HepG2 (cell line): ENCODE measurements at regions not wholly inside any gene's neighbourhood (a gene's known extent, or its start where the extent isn't known, plus 50 kb on each side); places are given as distances from the start of the nearest gene placed in this dataset.

Experiments
- ATAC-seq: fragments of 200-7000 bp; cut with Tn5 transposase; 3 replicates; pipeline ENCODE4 v1.9.1; 2020; ENCODE audit warnings: mild to moderate bottlenecking, moderate library complexity
- BruUV-seq: library from RNA; stranded (reverse); fragments of 400-500 nt; replicated peaks from 2 replicates; lab custom pipeline; 2021; lab: Mats Ljungman, UMichigan
- CTCF ChIA-PET: fragments of 300-600 bp; formaldehyde crosslinking; extraction: SDS; loops from one replicate; lab custom pipeline; 2021; ENCODE audit warnings: low total read pairs, inconsistent platforms, low intra/inter-chr PET ratio; lab: Yijun Ruan, JAX
- POLR2A ChIA-PET: fragments of 350-600 bp; sonication (Branson Sonifier 250); formaldehyde crosslinking; loops from one replicate; lab custom pipeline; 2020; ENCODE audit warnings: antibody characterized with exemption, inconsistent platforms; lab: Yijun Ruan, JAX
- DNase-seq: peaks from one replicate; pipeline ENCODE4 v3.0.0-alpha.2; 2015; ENCODE audit warnings: low spot score
- FAIRE-seq: peaks from 3 replicates; lab custom pipeline; 2011; peaks lifted over from hg19 to GRCh38; lab: Jason Lieb, UNC
- H2AFZ ChIP-seq: one replicate; pipeline ENCODE4 v1.6.1; 2011; ENCODE audit warnings: low read length, inconsistent platforms
- H3K27ac ChIP-seq: fragments of 300-600 bp; 3 replicates; pipeline ENCODE4 v1.8.0; 2011; ENCODE audit warnings: mixed run types, mild to moderate bottlenecking, mixed read lengths, low read length, inconsistent platforms; ENCODE audit not compliant: insufficient read depth; ENCODE audit errors: extremely low read length
- H3K27me3 ChIP-seq, 2 experiments: fragments of 200-600 bp in 1 of 2; 2 replicates in 1 of 2; 3 replicates in 1 of 2; pipeline versions ENCODE4 v1.6.0 to v1.8.0; 2011; ENCODE audit warnings: low read length in 2 of 2, mild to moderate bottlenecking in 2 of 2, moderate library complexity in 2 of 2, inconsistent platforms in 1 of 2; ENCODE audit not compliant: insufficient read depth in 2 of 2, control insufficient read depth in 1 of 2
- H3K36me3 ChIP-seq, 2 experiments: fragments of 200-600 bp in 1 of 2; replicated peaks in 1 of 2; 2 replicates in 1 of 2; 3 replicates in 1 of 2; pipeline versions ENCODE4 v1.5.1 to v1.8.0; 2011; ENCODE audit warnings: low read length in 2 of 2, inconsistent platforms in 1 of 2; ENCODE audit not compliant: insufficient read depth in 2 of 2, control insufficient read depth in 1 of 2
- H3K4me1 ChIP-seq: 2 replicates; pipeline ENCODE4 v1.5.1; 2012; ENCODE audit warnings: low read length, inconsistent platforms; ENCODE audit not compliant: insufficient read depth
- H3K4me2 ChIP-seq: 2 replicates; pipeline ENCODE4 v1.6.0; 2011; ENCODE audit warnings: low read depth, low read length, inconsistent platforms
- H3K4me3 ChIP-seq, 3 experiments: fragments of 200-600 bp in 1 of 3; sonication (generic), shearing (Covaris generic) in 1 of 3; replicated peaks in 1 of 3; 2 replicates each; pipeline ENCODE4 v1.5.1; 2011 to 2016; ENCODE audit warnings: low read length in 3 of 3, inconsistent platforms in 2 of 3, low read depth in 2 of 3, mild to moderate bottlenecking in 2 of 3, control low read depth in 1 of 3, mixed read lengths in 1 of 3; ENCODE audit not compliant: insufficient read depth in 1 of 3
- H3K79me2 ChIP-seq: one replicate; pipeline ENCODE4 v1.6.1; 2011; ENCODE audit warnings: low read length, inconsistent platforms; ENCODE audit not compliant: insufficient read depth
- H3K9ac ChIP-seq: 2 replicates; pipeline ENCODE4 v1.6.0; 2011; ENCODE audit warnings: mild to moderate bottlenecking, low read depth, low read length, inconsistent platforms; ENCODE audit not compliant: insufficient read depth
- H3K9me3 ChIP-seq: 2 replicates; pipeline ENCODE4 v1.5.1; 2012; ENCODE audit warnings: mild to moderate bottlenecking, low read length
- H4K20me1 ChIP-seq: 2 replicates; pipeline ENCODE4 v1.6.0; 2011; ENCODE audit warnings: inconsistent platforms, mild to moderate bottlenecking, low read length, moderate library complexity; ENCODE audit not compliant: insufficient read depth
- ARID4A ChIP-seq: sonication (generic); formaldehyde crosslinking; IDR thresholded peaks from 2 replicates; pipeline ENCODE4 v1.5.0; 2020; ENCODE audit warnings: mild to moderate bottlenecking, missing genetic modification reagents, borderline replicate concordance
- REPIN1 ChIP-seq: sonication (generic); formaldehyde crosslinking; IDR thresholded peaks from 2 replicates; pipeline ENCODE4 v1.8.0; 2022; ENCODE audit warnings: missing genetic modification reagents, low read depth, mild to moderate bottlenecking, borderline replicate concordance
- ZNF660 ChIP-seq: sonication (generic); formaldehyde crosslinking; IDR thresholded peaks from 2 replicates; pipeline ENCODE4 v1.5.1; 2020; ENCODE audit warnings: mild to moderate bottlenecking, low read depth, missing genetic modification reagents, borderline replicate concordance
- WGBS: methylation state at CpG from one replicate; pipeline ENCODE4 v1.1.6; 2017; ENCODE audit warnings: low lambda C conversion rate; 5-methylcytosine and 5-hydroxymethylcytosine counted together
- in situ Hi-C: cut with HindIII; loops from 2 replicates; pipeline ENCODE4 v1.10.0; 2017; ENCODE audit warnings: low pct_unique_long_range_greater_than_20kb; ENCODE audit not compliant: extremely low pct_ligation_motif_present
- intact Hi-C: fragments of 100-400 bp; cut with micrococcal nuclease; formaldehyde crosslinking; loops from one replicate; pipeline ENCODE4 v1.10.0; 2022; ENCODE audit not compliant: unreplicated experiment
- TF ChIP-seq, protein P1 (sequence below): sonication (generic); formaldehyde crosslinking; IDR thresholded peaks from one replicate; pipeline ENCODE4 v1.5.1; 2020; ENCODE audit warnings: mild to moderate bottlenecking, missing genetic modification reagents; ENCODE audit errors: not compliant biosample characterization
- TF ChIP-seq, protein P2 (sequence below): sonication (generic); formaldehyde crosslinking; IDR thresholded peaks from 2 replicates; pipeline ENCODE4 v1.8.0; 2022; ENCODE audit warnings: mild to moderate bottlenecking, missing genetic modification reagents, moderate library complexity
- TF ChIP-seq, protein P3 (sequence below): sonication (generic); formaldehyde crosslinking; IDR thresholded peaks from 2 replicates; pipeline ENCODE4 v1.4.0; 2020; ENCODE audit warnings: missing genetic modification reagents

- TF ChIP-seq, protein P1, sequence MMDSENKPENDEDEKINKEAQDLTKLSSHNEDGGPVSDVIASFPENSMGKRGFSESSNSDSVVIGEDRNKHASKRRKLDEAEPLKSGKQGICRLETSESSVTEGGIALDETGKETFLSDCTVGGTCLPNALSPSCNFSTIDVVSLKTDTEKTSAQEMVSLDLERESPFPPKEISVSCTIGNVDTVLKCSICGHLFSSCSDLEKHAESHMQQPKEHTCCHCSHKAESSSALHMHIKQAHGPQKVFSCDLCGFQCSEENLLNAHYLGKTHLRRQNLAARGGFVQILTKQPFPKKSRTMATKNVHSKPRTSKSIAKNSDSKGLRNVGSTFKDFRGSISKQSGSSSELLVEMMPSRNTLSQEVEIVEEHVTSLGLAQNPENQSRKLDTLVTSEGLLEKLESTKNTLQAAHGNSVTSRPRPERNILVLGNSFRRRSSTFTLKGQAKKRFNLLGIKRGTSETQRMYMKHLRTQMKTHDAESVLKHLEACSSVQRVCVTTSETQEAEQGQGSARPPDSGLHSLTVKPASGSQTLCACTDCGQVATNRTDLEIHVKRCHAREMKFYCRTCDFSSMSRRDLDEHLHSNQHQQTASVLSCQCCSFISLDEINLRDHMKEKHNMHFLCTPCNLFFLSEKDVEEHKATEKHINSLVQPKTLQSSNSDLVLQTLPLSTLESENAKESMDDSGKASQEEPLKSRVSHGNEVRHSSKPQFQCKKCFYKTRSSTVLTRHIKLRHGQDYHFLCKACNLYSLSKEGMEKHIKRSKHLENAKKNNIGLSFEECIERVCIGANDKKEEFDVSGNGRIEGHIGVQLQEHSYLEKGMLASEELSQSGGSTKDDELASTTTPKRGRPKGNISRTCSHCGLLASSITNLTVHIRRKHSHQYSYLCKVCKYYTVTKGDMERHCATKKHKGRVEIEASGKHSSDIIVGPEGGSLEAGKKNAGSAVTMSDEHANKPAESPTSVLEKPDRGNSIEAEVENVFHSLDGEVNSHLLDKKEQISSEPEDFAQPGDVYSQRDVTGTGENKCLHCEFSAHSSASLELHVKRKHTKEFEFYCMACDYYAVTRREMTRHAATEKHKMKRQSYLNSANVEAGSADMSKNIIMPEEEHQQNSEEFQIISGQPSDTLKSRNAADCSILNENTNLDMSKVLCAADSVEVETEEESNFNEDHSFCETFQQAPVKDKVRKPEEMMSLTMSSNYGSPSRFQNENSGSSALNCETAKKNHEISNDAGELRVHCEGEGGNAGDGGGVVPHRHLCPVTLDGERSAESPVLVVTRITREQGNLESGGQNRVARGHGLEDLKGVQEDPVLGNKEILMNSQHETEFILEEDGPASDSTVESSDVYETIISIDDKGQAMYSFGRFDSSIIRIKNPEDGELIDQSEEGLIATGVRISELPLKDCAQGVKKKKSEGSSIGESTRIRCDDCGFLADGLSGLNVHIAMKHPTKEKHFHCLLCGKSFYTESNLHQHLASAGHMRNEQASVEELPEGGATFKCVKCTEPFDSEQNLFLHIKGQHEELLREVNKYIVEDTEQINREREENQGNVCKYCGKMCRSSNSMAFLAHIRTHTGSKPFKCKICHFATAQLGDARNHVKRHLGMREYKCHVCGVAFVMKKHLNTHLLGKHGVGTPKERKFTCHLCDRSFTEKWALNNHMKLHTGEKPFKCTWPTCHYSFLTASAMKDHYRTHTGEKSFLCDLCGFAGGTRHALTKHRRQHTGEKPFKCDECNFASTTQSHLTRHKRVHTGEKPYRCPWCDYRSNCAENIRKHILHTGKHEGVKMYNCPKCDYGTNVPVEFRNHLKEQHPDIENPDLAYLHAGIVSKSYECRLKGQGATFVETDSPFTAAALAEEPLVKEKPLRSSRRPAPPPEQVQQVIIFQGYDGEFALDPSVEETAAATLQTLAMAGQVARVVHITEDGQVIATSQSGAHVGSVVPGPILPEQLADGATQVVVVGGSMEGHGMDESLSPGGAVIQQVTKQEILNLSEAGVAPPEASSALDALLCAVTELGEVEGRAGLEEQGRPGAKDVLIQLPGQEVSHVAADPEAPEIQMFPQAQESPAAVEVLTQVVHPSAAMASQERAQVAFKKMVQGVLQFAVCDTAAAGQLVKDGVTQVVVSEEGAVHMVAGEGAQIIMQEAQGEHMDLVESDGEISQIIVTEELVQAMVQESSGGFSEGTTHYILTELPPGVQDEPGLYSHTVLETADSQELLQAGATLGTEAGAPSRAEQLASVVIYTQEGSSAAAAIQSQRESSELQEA (CRISPR knock-in tag), result no peak
- TF ChIP-seq, protein P2, sequence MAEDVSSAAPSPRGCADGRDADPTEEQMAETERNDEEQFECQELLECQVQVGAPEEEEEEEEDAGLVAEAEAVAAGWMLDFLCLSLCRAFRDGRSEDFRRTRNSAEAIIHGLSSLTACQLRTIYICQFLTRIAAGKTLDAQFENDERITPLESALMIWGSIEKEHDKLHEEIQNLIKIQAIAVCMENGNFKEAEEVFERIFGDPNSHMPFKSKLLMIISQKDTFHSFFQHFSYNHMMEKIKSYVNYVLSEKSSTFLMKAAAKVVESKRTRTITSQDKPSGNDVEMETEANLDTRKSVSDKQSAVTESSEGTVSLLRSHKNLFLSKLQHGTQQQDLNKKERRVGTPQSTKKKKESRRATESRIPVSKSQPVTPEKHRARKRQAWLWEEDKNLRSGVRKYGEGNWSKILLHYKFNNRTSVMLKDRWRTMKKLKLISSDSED (CRISPR knock-in tag), result no peak
- TF ChIP-seq REPIN1 (CRISPR knock-in tag), result no peak
- no peak for TF ChIP-seq ARID4A (CRISPR knock-in tag)
- TF ChIP-seq ZNF660, result no peak
- TF ChIP-seq, protein P3, sequence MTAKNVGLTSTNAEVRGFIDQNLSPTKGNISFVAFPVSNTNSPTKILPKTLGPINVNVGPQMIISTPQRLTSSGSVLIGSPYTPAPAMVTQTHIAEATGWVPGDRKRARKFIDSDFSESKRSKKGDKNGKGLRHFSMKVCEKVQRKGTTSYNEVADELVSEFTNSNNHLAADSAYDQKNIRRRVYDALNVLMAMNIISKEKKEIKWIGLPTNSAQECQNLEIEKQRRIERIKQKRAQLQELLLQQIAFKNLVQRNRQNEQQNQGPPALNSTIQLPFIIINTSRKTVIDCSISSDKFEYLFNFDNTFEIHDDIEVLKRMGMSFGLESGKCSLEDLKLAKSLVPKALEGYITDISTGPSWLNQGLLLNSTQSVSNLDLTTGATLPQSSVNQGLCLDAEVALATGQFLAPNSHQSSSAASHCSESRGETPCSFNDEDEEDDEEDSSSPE (CRISPR knock-in tag), result no peak
- Histone ChIP-seq H3K4me3 (no peak overlapping the region), H3K36me3 (no peaks in the 10 kb centered on the region), H3K27ac (no peak overlapping the region), H3K9me3 (no peaks in the 10 kb centered on the region), H3K79me2 (no peaks in the 10 kb centered on the region), H3K27me3 (peaks cover 0 to 4% of the 10 kb centered on the region in 2 experiments; a peak in 1 of 5 replicates), H4K20me1 (no peaks in the 10 kb centered on the region), H2AFZ (no peak overlapping the region), H3K4me2 (no peak overlapping the region), H3K4me1 (no peaks in the 10 kb centered on the region), H3K9ac (no peak overlapping the region)
- ChIA-PET CTCF (no interaction called here), POLR2A (no interaction called here)
- no peak for FAIRE-seq
- no peak for DNase-seq
- in situ Hi-C loops, result no loop called here
- ATAC-seq, result no peak
- 0% methylated on average over 2 of the region's 2 CpGs for WGBS
- intact Hi-C loops, result no loop called here
- no TSS peak for BruUV-seq
Observed at GRCh38 chr9:90706230-90706629, 63.6 kb upstream of the DIRAS2 start.
